GM23338 (cell line): ENCODE measurements at regions not wholly inside any gene's neighbourhood (a gene's known extent, or its start where the extent isn't known, plus 50 kb on each side); places are given as distances from the start of the nearest gene placed in this dataset.
"Not testable (repeated sequence)": the region's sequence is repeated elsewhere in the genome, so short reads cannot be mapped to it uniquely, and the experiment has no call there.

ENCODE experiments used
- CREB1 ChIP-seq: fragments of 250-450 bp; sonication (Bioruptor Pico); IDR thresholded peaks from 2 replicates; pipeline ENCODE4 v1.5.0; 2020; ENCODE audit warnings: low read depth, mild to moderate bottlenecking, moderate library complexity
- CTCF ChIP-seq, 2 experiments: fragments of 200-600 bp in 1 of 2; sonication (generic) in 1 of 2; conservative IDR thresholded peaks; 2 replicates each; pipeline versions ENCODE4 v1.5.1 to v1.6.1; 2016 to 2017; ENCODE audit warnings: antibody characterized with exemption in 2 of 2, low read depth in 2 of 2, mild to moderate bottlenecking in 2 of 2, moderate library complexity in 1 of 2
- ETS1 ChIP-seq: IDR thresholded peaks from 2 replicates; pipeline ENCODE4 v1.6.1; 2016; ENCODE audit warnings: antibody characterized with exemption
- EZH2 ChIP-seq: fragments of 200-600 bp; sonication (generic); IDR thresholded peaks from one replicate; pipeline ENCODE4 v1.8.0; 2017; ENCODE audit warnings: antibody characterized with exemption, mild to moderate bottlenecking, low read depth; ENCODE audit not compliant: unreplicated experiment
- EZH2phosphoT487 ChIP-seq: fragments of 200-600 bp; sonication (generic); IDR thresholded peaks from one replicate; pipeline ENCODE4 v1.8.1; 2018; ENCODE audit warnings: antibody characterized with exemption; ENCODE audit not compliant: unreplicated experiment
- JUNB ChIP-seq: IDR thresholded peaks from one replicate; pipeline ENCODE4 v1.6.1; 2016; ENCODE audit warnings: antibody characterized with exemption; ENCODE audit not compliant: unreplicated experiment
- NANOG ChIP-seq: IDR thresholded peaks from 2 replicates; pipeline ENCODE4 v1.6.1; 2016; ENCODE audit warnings: antibody characterized with exemption, borderline replicate concordance
- POLR2AphosphoS5 ChIP-seq: IDR thresholded peaks from 2 replicates; pipeline ENCODE4 v1.6.1; 2016; ENCODE audit warnings: antibody characterized with exemption, low read depth
- REST ChIP-seq: IDR thresholded peaks from one replicate; pipeline ENCODE4 v1.6.1; 2018; ENCODE audit warnings: antibody characterized with exemption; ENCODE audit not compliant: unreplicated experiment
- STAT1 ChIP-seq: IDR thresholded peaks from one replicate; pipeline ENCODE4 v1.6.1; 2016; ENCODE audit warnings: antibody characterized with exemption; ENCODE audit not compliant: unreplicated experiment
- ZNF114 ChIP-seq: fragments of 250-450 bp; sonication (Bioruptor Pico); IDR thresholded peaks from 2 replicates; pipeline ENCODE4 v1.5.0; 2020; ENCODE audit warnings: mild to moderate bottlenecking, moderate library complexity
- ZNF331 ChIP-seq: fragments of 250-450 bp; sonication (Bioruptor Pico); IDR thresholded peaks from 2 replicates; pipeline ENCODE4 v1.5.0; 2020; ENCODE audit warnings: low read depth, mild to moderate bottlenecking, moderate library complexity
- ZNF462 ChIP-seq: fragments of 250-450 bp; sonication (Bioruptor Pico); IDR thresholded peaks from 2 replicates; pipeline ENCODE4 v1.5.0; 2020; ENCODE audit warnings: mild to moderate bottlenecking, moderate library complexity

GRCh38 chr20:30417387-30417786 is 840.1 kb upstream of the DEFB115 start:
- TF ChIP-seq CTCF (conservative IDR thresholded peaks at IDR 0.05; ENCODE audit: low read depth in 2 of 2); EZH2; CREB1; JUNB; EZH2phosphoT487; REST; STAT1; ZNF114 (CRISPR knock-in tag); POLR2AphosphoS5; NANOG; ETS1; ZNF331 (CRISPR knock-in tag); ZNF462 (CRISPR knock-in tag): not testable (repeated sequence)
